Osteocyte (in vitro differentiated cells): ENCODE measurements at regions not wholly inside any gene's neighbourhood (a gene's known extent, or its start where the extent isn't known, plus 50 kb on each side); places are given as distances from the start of the nearest gene placed in this dataset.

ENCODE experiments used
- DNase-seq: peaks from one replicate; pipeline ENCODE4 v3.0.0; 2021; ENCODE audit warnings: mixed read lengths; ENCODE audit not compliant: unreplicated experiment; ENCODE audit errors: extremely low spot score
- H3K27ac Mint-ChIP-seq: one replicate; pipeline ENCODE4 v1.8.0; 2021; ENCODE audit warnings: mild to moderate bottlenecking, mixed read lengths; ENCODE audit not compliant: unreplicated experiment
- H3K27me3 Mint-ChIP-seq: one replicate; pipeline ENCODE4 v1.8.0; 2021; ENCODE audit warnings: mixed read lengths; ENCODE audit not compliant: unreplicated experiment
- H3K36me3 Mint-ChIP-seq: one replicate; pipeline ENCODE4 v1.8.0; 2021; ENCODE audit warnings: mixed read lengths; ENCODE audit not compliant: unreplicated experiment
- H3K4me1 Mint-ChIP-seq: one replicate; pipeline ENCODE4 v1.8.0; 2021; ENCODE audit warnings: mixed read lengths; ENCODE audit not compliant: unreplicated experiment
- H3K4me3 Mint-ChIP-seq: one replicate; pipeline ENCODE4 v1.8.0; 2021; ENCODE audit warnings: mild to moderate bottlenecking, moderate library complexity, mixed read lengths; ENCODE audit not compliant: unreplicated experiment
- H3K9me3 Mint-ChIP-seq: one replicate; pipeline ENCODE4 v1.8.0; 2021; ENCODE audit warnings: mixed read lengths; ENCODE audit not compliant: unreplicated experiment
- TF ChIP-seq, protein P1 (sequence below): fragments of 200-600 bp; sonication (generic); IDR thresholded peaks from 2 replicates; pipeline ENCODE4 v1.5.0; 2021; ENCODE audit warnings: antibody characterized with exemption, mild to moderate bottlenecking, moderate library complexity

DNA sequence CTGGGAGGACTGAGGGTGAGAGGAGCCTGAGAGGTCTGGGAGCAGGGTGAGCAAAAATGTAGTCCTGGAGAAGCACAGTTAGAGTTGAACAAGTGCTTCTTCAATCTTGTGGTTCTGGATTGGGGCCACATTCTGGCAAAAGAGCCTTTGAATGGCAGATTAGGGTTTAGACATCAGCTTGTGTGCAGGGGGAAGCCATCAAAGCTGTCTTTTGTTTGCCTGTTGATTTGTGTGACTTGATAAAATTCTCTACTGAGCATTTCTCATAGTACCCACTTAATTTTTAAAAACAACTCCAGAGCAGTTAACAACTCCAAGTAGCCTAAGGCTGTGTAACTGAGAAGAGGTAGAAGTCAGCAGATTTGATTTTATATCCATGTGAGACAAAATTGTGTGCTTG lies 166.2 kb downstream of the FAT3 start:
- Mint-ChIP-seq H3K9me3 (no peaks in the 10 kb centered on the region), H3K4me3 (no peak overlapping the region), H3K27me3 (no peaks in the 10 kb centered on the region), H3K36me3 (no peaks in the 10 kb centered on the region), H3K4me1 (peaks cover 18% of the 10 kb centered on the region), H3K27ac (no peak overlapping the region)
- no peak for DNase-seq
- TF ChIP-seq, protein P1, sequence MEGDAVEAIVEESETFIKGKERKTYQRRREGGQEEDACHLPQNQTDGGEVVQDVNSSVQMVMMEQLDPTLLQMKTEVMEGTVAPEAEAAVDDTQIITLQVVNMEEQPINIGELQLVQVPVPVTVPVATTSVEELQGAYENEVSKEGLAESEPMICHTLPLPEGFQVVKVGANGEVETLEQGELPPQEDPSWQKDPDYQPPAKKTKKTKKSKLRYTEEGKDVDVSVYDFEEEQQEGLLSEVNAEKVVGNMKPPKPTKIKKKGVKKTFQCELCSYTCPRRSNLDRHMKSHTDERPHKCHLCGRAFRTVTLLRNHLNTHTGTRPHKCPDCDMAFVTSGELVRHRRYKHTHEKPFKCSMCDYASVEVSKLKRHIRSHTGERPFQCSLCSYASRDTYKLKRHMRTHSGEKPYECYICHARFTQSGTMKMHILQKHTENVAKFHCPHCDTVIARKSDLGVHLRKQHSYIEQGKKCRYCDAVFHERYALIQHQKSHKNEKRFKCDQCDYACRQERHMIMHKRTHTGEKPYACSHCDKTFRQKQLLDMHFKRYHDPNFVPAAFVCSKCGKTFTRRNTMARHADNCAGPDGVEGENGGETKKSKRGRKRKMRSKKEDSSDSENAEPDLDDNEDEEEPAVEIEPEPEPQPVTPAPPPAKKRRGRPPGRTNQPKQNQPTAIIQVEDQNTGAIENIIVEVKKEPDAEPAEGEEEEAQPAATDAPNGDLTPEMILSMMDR = no peak

DNA sequence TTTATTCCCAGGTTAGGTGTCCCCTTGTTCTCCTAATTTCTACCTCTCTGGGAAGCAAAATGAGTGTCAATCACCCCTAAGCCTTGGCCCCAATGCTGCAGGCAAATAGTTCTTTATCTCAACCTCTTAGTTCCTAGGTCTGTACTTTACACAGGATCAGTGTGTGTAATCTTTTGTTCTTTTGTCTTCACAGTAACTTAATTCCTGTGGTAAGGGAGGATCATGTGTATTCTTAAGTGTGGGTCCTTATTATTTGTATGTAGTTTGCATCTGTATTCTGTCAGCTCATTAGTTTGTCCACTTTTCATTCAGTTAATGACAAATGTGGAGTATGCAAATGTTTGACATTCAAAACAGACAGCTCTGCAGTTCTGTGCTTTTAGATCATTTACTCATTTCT lies 166.7 kb downstream of the FAT3 start:
- no peaks in the 10 kb centered on the region for H3K27me3 Mint-ChIP-seq
- TF ChIP-seq, protein P1 = no peak
- H3K36me3 Mint-ChIP-seq = no peaks in the 10 kb centered on the region

DNA sequence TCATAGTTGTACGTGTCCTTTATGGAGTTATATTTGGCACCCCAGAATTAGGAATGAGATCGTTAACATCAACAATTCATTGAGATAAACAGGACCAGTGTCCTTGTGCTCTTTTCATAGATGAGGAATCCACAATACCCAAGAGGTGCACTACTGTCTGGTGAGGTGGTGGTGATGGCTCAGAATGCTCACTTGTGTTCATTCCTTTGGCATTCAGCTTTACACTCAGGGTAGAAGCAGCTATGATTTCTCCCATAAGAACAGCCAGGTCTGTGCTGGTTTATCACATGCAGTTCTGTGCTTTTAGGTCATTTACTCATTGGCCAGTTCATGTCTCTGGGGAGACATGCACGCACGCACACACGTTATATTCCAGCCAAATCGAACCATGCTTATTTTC lies 167.2 kb downstream of the FAT3 start:
- Mint-ChIP-seq H3K27me3 (no peaks in the 10 kb centered on the region), H3K36me3 (no peaks in the 10 kb centered on the region), H3K9me3 (no peaks in the 10 kb centered on the region), H3K4me3 (no peak overlapping the region), H3K27ac (no peak overlapping the region), H3K4me1 (peaks cover 14% of the 10 kb centered on the region)
- no peak for DNase-seq
- TF ChIP-seq, protein P1 = no peak

More for the DNA sequence above, 166.7 kb downstream of the FAT3 start:
- peaks cover 14% of the 10 kb centered on the region for H3K4me1 Mint-ChIP-seq
- H3K4me3 Mint-ChIP-seq = no peak overlapping the region
- H3K9me3 Mint-ChIP-seq = no peaks in the 10 kb centered on the region
- no peak for DNase-seq
- no peak overlapping the region for H3K27ac Mint-ChIP-seq

DNA sequence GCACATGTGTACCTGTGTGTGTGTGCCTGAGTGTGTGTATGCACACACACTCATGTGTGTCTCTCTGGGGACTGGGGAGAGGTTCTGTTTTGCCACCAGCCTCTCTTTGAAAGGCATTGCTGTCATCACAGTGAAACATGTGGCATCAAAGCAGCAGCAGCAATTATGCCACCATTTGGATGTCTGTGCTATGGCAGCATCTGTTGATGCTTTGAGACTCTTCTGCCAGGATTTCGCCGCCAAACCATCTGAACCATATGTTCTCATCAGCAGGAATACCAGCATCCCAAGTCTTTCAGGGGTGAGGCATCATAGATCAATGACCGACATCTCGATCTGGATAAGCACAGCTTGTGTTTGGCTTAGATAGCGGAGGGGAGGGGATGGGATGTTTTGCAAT lies 168.6 kb downstream of the FAT3 start:
- TF ChIP-seq, protein P1 = no peak
- Mint-ChIP-seq H3K36me3 (no peaks in the 10 kb centered on the region), H3K4me3 (no peak overlapping the region), H3K27ac (no peak overlapping the region), H3K9me3 (no peaks in the 10 kb centered on the region), H3K27me3 (no peaks in the 10 kb centered on the region), H3K4me1 (peaks cover 14% of the 10 kb centered on the region)
- DNase-seq = no peak

DNA sequence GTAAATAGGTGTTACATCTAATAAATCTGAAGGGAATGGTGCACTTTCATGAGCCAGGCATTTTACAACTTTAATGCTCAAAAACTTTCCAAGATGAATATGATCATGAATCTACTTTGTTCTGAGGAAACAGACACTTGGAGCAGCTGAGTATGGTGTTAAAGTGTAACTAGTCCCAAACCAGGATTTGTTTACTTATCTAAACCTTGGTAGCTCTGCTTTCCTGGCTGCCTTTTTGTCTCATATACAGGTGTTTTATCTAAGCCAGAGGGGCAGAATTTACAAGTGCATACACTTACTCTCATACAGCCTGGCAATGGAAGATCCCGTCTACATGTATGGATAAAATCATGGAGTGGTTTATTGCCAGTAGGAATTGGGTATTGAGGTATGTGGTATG lies 171.5 kb downstream of the FAT3 start:
- Mint-ChIP-seq H3K27me3 (no peaks in the 10 kb centered on the region), H3K4me3 (no peak overlapping the region), H3K4me1 (peaks cover 11% of the 10 kb centered on the region), H3K27ac (no peak overlapping the region), H3K36me3 (no peaks in the 10 kb centered on the region), H3K9me3 (no peaks in the 10 kb centered on the region)
- no peak for DNase-seq
- TF ChIP-seq, protein P1 = no peak
